H1 (cell line): ENCODE measurements at regions not wholly inside any gene's neighbourhood (a gene's known extent, or its start where the extent isn't known, plus 50 kb on each side); places are given as distances from the start of the nearest gene placed in this dataset.

Source experiments
- CTCF ChIA-PET: fragments of 300-600 bp; sonication (Branson Sonifier 250); formaldehyde crosslinking; loops from one replicate; lab custom pipeline; 2021; ENCODE audit not compliant: partially characterized antibody; lab: Charles Lee
- POLR2A ChIA-PET: fragments of 300-600 bp; sonication (Branson Sonifier 250); formaldehyde crosslinking; loops from one replicate; lab custom pipeline; 2021; ENCODE audit warnings: inconsistent platforms; ENCODE audit not compliant: partially characterized antibody; lab: Charles Lee
- DNase-seq, 2 experiments: peaks; one replicate each; pipeline versions ENCODE4 v3.0.0 to v3.0.0-alpha.2; 2010 to 2022; ENCODE audit warnings: low spot score in 2 of 2, low read depth in 1 of 2, mixed read lengths in 1 of 2
- FAIRE-seq: peaks from 2 replicates; lab custom pipeline; 2011; peaks lifted over from hg19 to GRCh38; lab: Jason Lieb, UNC
- H2AFZ ChIP-seq: 2 replicates; pipeline ENCODE4 v1.8.1; 2012; ENCODE audit warnings: low read length, inconsistent platforms
- H2AK5ac ChIP-seq: 2 replicates; pipeline ENCODE4 v1.6.1; 2013; ENCODE audit warnings: low read depth, low read length
- H2BK120ac ChIP-seq: replicated peaks from 2 replicates; pipeline ENCODE3; 2013; ENCODE audit warnings: low read depth, low read length, inconsistent platforms
- H2BK12ac ChIP-seq: 2 replicates; pipeline ENCODE4 v1.6.1; 2013; ENCODE audit warnings: low read depth, low read length
- H2BK15ac ChIP-seq: 2 replicates; pipeline ENCODE4 v1.6.1; 2013; ENCODE audit warnings: low read length
- H2BK20ac ChIP-seq: 2 replicates; pipeline ENCODE4 v1.6.1; 2013; ENCODE audit warnings: low read length
- H2BK5ac ChIP-seq: 2 replicates; pipeline ENCODE4 v1.6.1; 2013; ENCODE audit warnings: low read depth, low read length
- H3K14ac ChIP-seq: 2 replicates; pipeline ENCODE4 v1.6.1; 2013; ENCODE audit warnings: inconsistent platforms; ENCODE audit not compliant: insufficient read length
- H3K18ac ChIP-seq: 2 replicates; pipeline ENCODE4 v1.6.1; 2013; ENCODE audit warnings: low read length; ENCODE audit errors: extremely low read depth
- H3K23ac ChIP-seq: 2 replicates; pipeline ENCODE4 v1.6.1; 2013; ENCODE audit warnings: inconsistent platforms; ENCODE audit not compliant: insufficient read length
- H3K23me2 ChIP-seq: 2 replicates; pipeline ENCODE4 v1.6.1; 2013; ENCODE audit warnings: low read depth, low read length
- H3K27ac ChIP-seq: 2 replicates; pipeline ENCODE4 v1.6.1; 2011; ENCODE audit warnings: low read depth, low read length, inconsistent platforms
- H3K27me3 ChIP-seq, 4 experiments: replicated peaks in 1 of 4; 1 replicate in 1 of 4; 2 replicates in 3 of 4; pipeline versions ENCODE4 v1.6.1 to v1.8.1; 2011 to 2013; ENCODE audit warnings: low read length in 3 of 4, mild to moderate bottlenecking in 3 of 4, inconsistent platforms in 2 of 4, mixed read lengths in 2 of 4, moderate library complexity in 1 of 4; ENCODE audit not compliant: control insufficient read depth in 3 of 4, insufficient read depth in 3 of 4; ENCODE audit errors: extremely low read depth in 1 of 4
- H3K36me3 ChIP-seq, 4 experiments: 2 replicates each; pipeline versions ENCODE4 v1.6.1 to v1.8.1; 2011 to 2013; ENCODE audit warnings: mild to moderate bottlenecking in 4 of 4, low read length in 3 of 4, moderate library complexity in 2 of 4, control low read depth in 1 of 4, inconsistent platforms in 1 of 4; ENCODE audit not compliant: insufficient read depth in 4 of 4, control insufficient read depth in 2 of 4
- H3K4ac ChIP-seq: replicated peaks from 2 replicates; pipeline ENCODE3; 2013; ENCODE audit warnings: low read length, low read depth, mixed read lengths, inconsistent platforms; ENCODE audit not compliant: insufficient read length
- H3K4me1 ChIP-seq, 4 experiments: replicated peaks in 1 of 4; 1 replicate in 1 of 4; 2 replicates in 3 of 4; pipeline versions ENCODE4 v1.6.1 to v1.8.1; 2011 to 2013; ENCODE audit warnings: low read length in 3 of 4, inconsistent platforms in 2 of 4, mixed read lengths in 1 of 4; ENCODE audit not compliant: insufficient read depth in 4 of 4, control insufficient read depth in 3 of 4
- H3K4me2 ChIP-seq, 2 experiments: 2 replicates each; pipeline versions ENCODE4 v1.6.1 to v1.8.1; 2011 to 2013; ENCODE audit warnings: low read depth in 2 of 2, low read length in 2 of 2, control low read depth in 1 of 2, inconsistent platforms in 1 of 2, mild to moderate bottlenecking in 1 of 2; ENCODE audit not compliant: insufficient read depth in 1 of 2
- H3K4me3 ChIP-seq, 4 experiments: fragments of 200-600, 300-600 bp in 1 of 4; sonication (generic), shearing (Covaris generic), sonication (Bioruptor Twin) in 1 of 4; 2 replicates each; pipeline versions ENCODE4 v1.5.1 to v1.8.1; 2011 to 2016; ENCODE audit warnings: low read length in 4 of 4, low read depth in 3 of 4, control low read depth in 2 of 4, inconsistent platforms in 2 of 4, mild to moderate bottlenecking in 2 of 4, mixed read lengths in 1 of 4, moderate library complexity in 1 of 4; ENCODE audit not compliant: insufficient read depth in 2 of 4; ENCODE audit errors: extremely low read depth in 1 of 4
- H3K56ac ChIP-seq: replicated peaks from 2 replicates; pipeline ENCODE3; 2013; ENCODE audit warnings: low read depth, mild to moderate bottlenecking, mixed read lengths, low read length, inconsistent platforms; ENCODE audit not compliant: insufficient read length
- H3K79me1 ChIP-seq: 2 replicates; pipeline ENCODE4 v1.6.1; 2013; ENCODE audit warnings: low read depth, low read length, control low read depth
- H3K79me2 ChIP-seq, 2 experiments: 2 replicates each; pipeline versions ENCODE4 v1.6.1 to v1.8.1; 2012 to 2013; ENCODE audit warnings: low read length in 2 of 2, mild to moderate bottlenecking in 2 of 2, inconsistent platforms in 1 of 2; ENCODE audit not compliant: insufficient read depth in 2 of 2, control insufficient read depth in 1 of 2
- H3K9ac ChIP-seq, 4 experiments: replicated peaks in 1 of 4; 1 replicate in 1 of 4; 2 replicates in 3 of 4; pipeline versions ENCODE4 v1.6.1 to v1.8.1; 2011 to 2013; ENCODE audit warnings: low read depth in 3 of 4, low read length in 3 of 4, control low read depth in 2 of 4, mild to moderate bottlenecking in 2 of 4, moderate library complexity in 2 of 4, inconsistent platforms in 1 of 4; ENCODE audit errors: extremely low read depth in 1 of 4
- H3K9me3 ChIP-seq, 2 experiments: 2 replicates each; pipeline versions ENCODE4 v1.6.1 to v1.8.1; 2012 to 2013; ENCODE audit warnings: mild to moderate bottlenecking in 2 of 2, moderate library complexity in 2 of 2, control low read depth in 1 of 2, inconsistent platforms in 1 of 2, low read depth in 1 of 2, low read length in 1 of 2, mixed read lengths in 1 of 2; ENCODE audit not compliant: insufficient read depth in 2 of 2
- H4K20me1 ChIP-seq, 2 experiments: replicated peaks in 1 of 2; 2 replicates each; pipeline versions ENCODE3 to v1.8.1; 2011 to 2013; ENCODE audit warnings: inconsistent platforms in 2 of 2, low read length in 2 of 2, mild to moderate bottlenecking in 1 of 2; ENCODE audit not compliant: insufficient read depth in 2 of 2, control insufficient read depth in 1 of 2
- H4K5ac ChIP-seq: 2 replicates; pipeline ENCODE4 v1.6.1; 2013; ENCODE audit warnings: low read length, low read depth, mixed read lengths, inconsistent platforms; ENCODE audit not compliant: insufficient read length
- H4K8ac ChIP-seq: 2 replicates; pipeline ENCODE4 v1.8.0; 2013; ENCODE audit warnings: mild to moderate bottlenecking, moderate library complexity, low read length, inconsistent platforms; ENCODE audit not compliant: insufficient read depth; ENCODE audit errors: extremely low read depth
- H4K91ac ChIP-seq: replicated peaks from 2 replicates; pipeline ENCODE3; 2013; ENCODE audit warnings: low read length, mixed read lengths, inconsistent platforms; ENCODE audit not compliant: insufficient read length
- ATF3 ChIP-seq: IDR thresholded peaks from 2 replicates; pipeline ENCODE4 v1.6.1; 2011; ENCODE audit warnings: low read depth, mild to moderate bottlenecking, low read length; ENCODE audit not compliant: insufficient read depth
- CEBPB ChIP-seq: IDR thresholded peaks from 2 replicates; pipeline ENCODE4 v1.6.1; 2012; ENCODE audit warnings: low read depth, low read length
- FOSL1 ChIP-seq: IDR thresholded peaks from 2 replicates; pipeline ENCODE4 v1.6.1; 2011; ENCODE audit warnings: mild to moderate bottlenecking, low read depth, low read length, moderate library complexity; ENCODE audit not compliant: insufficient read depth
- JUND ChIP-seq: IDR thresholded peaks from 2 replicates; pipeline ENCODE4 v1.6.1; 2011; ENCODE audit warnings: mild to moderate bottlenecking, improper control_type of control experiment, low read length
- PHF8 ChIP-seq: fragments of 200-600 bp; sonication (generic); conservative IDR thresholded peaks from 2 replicates; pipeline ENCODE4 v1.7.1; 2012; ENCODE audit warnings: low read depth, mild to moderate bottlenecking, inconsistent platforms, low read length, moderate library complexity
- POLR2A ChIP-seq, 2 experiments: IDR thresholded peaks; 1 replicate in 1 of 2; 2 replicates in 1 of 2; pipeline ENCODE4 v1.6.1; 2011; ENCODE audit warnings: low read depth in 2 of 2, low read length in 2 of 2, mild to moderate bottlenecking in 2 of 2; ENCODE audit errors: control extremely low read depth in 1 of 2
- POU5F1 ChIP-seq: IDR thresholded peaks from 2 replicates; pipeline ENCODE4 v1.6.1; 2011; ENCODE audit warnings: low read depth, mild to moderate bottlenecking, low read length, moderate library complexity
- RNF2 ChIP-seq: fragments of 200-900, 300-1000 bp; sonication (generic); IDR thresholded peaks from 2 replicates; pipeline ENCODE4 v1.7.1; 2016; ENCODE audit warnings: borderline replicate concordance, low read depth, mild to moderate bottlenecking, antibody characterized with exemption, low read length; ENCODE audit not compliant: poor library complexity, severe bottlenecking; ENCODE audit errors: missing control alignments
- TCF12 ChIP-seq: IDR thresholded peaks from 2 replicates; pipeline ENCODE4 v1.6.1; 2011; ENCODE audit warnings: low read depth, mild to moderate bottlenecking, low read length
- WGBS, 2 experiments: shearing (Covaris generic) in 1 of 2; methylation state at CpG; one replicate each; pipeline versions ENCODE4 v1.1.6 to v1.1.7; 2013 to 2015; ENCODE audit warnings: low lambda C conversion rate in 2 of 2, mixed read lengths in 2 of 2, inconsistent platforms in 1 of 2, low coverage in 1 of 2, missing lambda C conversion rate in 1 of 2; ENCODE audit not compliant: insufficient replicate concordance in 2 of 2, insufficient coverage in 1 of 2, insufficient read length in 1 of 2; ENCODE audit errors: extremely low coverage in 1 of 2, missing lambda C conversion rate in 1 of 2; 5-methylcytosine and 5-hydroxymethylcytosine counted together

DNA sequence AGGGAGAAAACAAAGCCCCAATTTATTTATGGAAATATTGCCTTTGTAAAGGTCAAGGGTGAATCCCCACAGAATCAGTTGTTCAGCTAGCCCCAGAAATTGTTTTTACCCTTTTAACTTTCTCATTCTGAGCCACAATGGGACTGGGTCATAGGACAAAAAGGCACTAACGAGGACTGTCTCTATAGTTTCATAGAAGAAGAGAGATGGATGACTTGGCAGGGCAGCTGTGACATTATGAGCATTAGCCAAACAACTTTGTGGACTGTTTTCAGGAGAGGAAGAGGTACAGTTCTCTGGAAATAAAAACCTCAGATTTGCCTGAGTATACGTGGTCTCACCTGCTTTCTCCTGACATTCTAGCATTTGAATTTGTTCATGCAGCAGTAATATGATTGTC is 1155.8 kb upstream of the CHAC2 start:
- DNase-seq = no peak
- Histone ChIP-seq H3K4me1 (no peaks in the 10 kb centered on the region), H3K4me2 (no peak overlapping the region), H4K8ac (no peak overlapping the region), H3K27ac (no peak overlapping the region), H3K36me3 (no peaks in the 10 kb centered on the region), H3K27me3 (no peaks in the 10 kb centered on the region), H3K14ac (no peak overlapping the region), H3K79me1 (no peaks in the 10 kb centered on the region), H3K18ac (no peak overlapping the region), H3K9ac (no peak overlapping the region), H3K4ac (no peak overlapping the region), H3K79me2 (no peaks in the 10 kb centered on the region), H4K20me1 (no peaks in the 10 kb centered on the region), H3K4me3 (no peak overlapping the region), H2BK120ac (no peak overlapping the region), H2AFZ (no peak overlapping the region), H4K91ac (no peak overlapping the region), H2BK12ac (no peak overlapping the region), H3K9me3 (no peaks in the 10 kb centered on the region), H2AK5ac (no peak overlapping the region), H2BK20ac (no peak overlapping the region), H4K5ac (no peak overlapping the region), H3K23ac (no peak overlapping the region), H3K23me2 (no peaks in the 10 kb centered on the region), H2BK5ac (no peak overlapping the region), H3K56ac (no peak overlapping the region), H2BK15ac (no peak overlapping the region)
- TF ChIP-seq PHF8 (no peak), POLR2A (IDR thresholded peaks at IDR 0.05; ENCODE audit: control extremely low read depth in 1 of 2, low read depth in 2 of 2, low read length in 2 of 2) (no peak), ATF3 (no peak), TCF12 (no peak), JUND (no peak), RNF2 (no peak), CEBPB (no peak), POU5F1 (no peak), FOSL1 (no peak)
- ChIA-PET POLR2A (no interaction called here), CTCF (interaction anchor here (0.6 to 3.1 kb wide), 5 partner anchors 12 to 345 kb away, joined by 3 to 12 read pairs (median 4); no protein-coding TSS in a partner anchor)
- WGBS, 2 experiments = 83% methylated on average over 2 of the region's 2 CpGs; no CpG with 5 or more reads in 1 of the 2 experiments
- FAIRE-seq = no peak
